ENCODE measurements at regions not wholly inside any gene's neighbourhood (a gene's known extent, or its start where the extent isn't known, plus 50 kb on each side); places are given as distances from the start of the nearest gene placed in this dataset.

DNA sequence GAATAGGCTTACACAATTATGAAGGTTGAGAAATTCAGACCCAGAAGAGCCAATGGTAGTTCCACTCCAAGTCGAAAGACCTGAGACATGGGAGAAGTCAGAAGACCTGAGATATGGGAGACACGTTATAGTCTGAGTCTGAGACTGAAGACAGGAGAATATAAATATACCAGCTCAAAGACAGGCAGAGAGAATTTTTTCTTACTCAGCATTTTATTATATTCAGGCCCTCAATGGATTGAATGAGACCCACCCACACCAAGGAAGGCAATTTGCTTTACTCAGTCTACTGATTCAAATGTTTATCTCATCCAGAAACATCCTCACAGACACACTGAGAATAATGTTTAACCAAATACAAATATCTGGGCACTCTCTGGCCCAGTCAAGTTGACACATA is 693.5 kb downstream of the HDGFL1 start:
- H3K27me3 Mint-ChIP-seq (ENCODE audit: insufficient read depth, unreplicated experiment): no peaks in the 10 kb centered on the region
- peaks cover 6% of the 10 kb centered on the region for H3K36me3 Mint-ChIP-seq (ENCODE audit: insufficient read depth, unreplicated experiment)
- H3K4me1 Mint-ChIP-seq (ENCODE audit: insufficient read depth, unreplicated experiment): no peaks in the 10 kb centered on the region
- TF ChIP-seq, protein P1, sequence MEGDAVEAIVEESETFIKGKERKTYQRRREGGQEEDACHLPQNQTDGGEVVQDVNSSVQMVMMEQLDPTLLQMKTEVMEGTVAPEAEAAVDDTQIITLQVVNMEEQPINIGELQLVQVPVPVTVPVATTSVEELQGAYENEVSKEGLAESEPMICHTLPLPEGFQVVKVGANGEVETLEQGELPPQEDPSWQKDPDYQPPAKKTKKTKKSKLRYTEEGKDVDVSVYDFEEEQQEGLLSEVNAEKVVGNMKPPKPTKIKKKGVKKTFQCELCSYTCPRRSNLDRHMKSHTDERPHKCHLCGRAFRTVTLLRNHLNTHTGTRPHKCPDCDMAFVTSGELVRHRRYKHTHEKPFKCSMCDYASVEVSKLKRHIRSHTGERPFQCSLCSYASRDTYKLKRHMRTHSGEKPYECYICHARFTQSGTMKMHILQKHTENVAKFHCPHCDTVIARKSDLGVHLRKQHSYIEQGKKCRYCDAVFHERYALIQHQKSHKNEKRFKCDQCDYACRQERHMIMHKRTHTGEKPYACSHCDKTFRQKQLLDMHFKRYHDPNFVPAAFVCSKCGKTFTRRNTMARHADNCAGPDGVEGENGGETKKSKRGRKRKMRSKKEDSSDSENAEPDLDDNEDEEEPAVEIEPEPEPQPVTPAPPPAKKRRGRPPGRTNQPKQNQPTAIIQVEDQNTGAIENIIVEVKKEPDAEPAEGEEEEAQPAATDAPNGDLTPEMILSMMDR (IDR thresholded peaks at IDR 0.05; ENCODE audit: unreplicated experiment): no peak
- ChIA-PET POLR2A (no interaction called here), CTCF (no interaction called here)
- peaks cover 17% of the 10 kb centered on the region for H3K9me3 Mint-ChIP-seq (ENCODE audit: unreplicated experiment)
- DNase-seq (ENCODE audit: unreplicated experiment): no peak
- no peak overlapping the region for H3K27ac Mint-ChIP-seq (ENCODE audit: low read depth, unreplicated experiment)
- intact Hi-C loops (cut with micrococcal nuclease): no loop called here
- H3K4me3 Mint-ChIP-seq (ENCODE audit: unreplicated experiment): no peak overlapping the region
- BruUV-seq (replicated peaks): no TSS peak

DNA sequence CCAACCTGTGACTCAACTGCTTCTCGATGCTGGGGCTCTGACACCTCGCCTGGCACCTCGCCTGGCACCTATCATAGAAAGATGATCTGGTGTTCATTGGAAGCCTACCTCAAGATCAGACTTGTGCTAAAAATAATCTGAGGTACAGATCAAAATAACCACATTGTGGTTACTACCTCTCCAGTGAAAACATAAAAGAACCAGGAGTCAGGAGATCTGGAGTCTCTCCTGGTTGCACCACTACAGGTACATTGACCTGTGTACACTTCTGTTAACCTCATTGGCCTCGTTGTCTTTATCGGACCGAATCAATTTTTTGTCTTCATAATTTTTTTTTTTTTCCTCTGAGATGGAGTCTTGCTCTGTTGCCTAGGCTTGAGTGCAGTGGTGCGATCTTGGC is 695.9 kb downstream of the HDGFL1 start:
- DNase-seq (ENCODE audit: unreplicated experiment): no peak
- H3K9me3 Mint-ChIP-seq (ENCODE audit: unreplicated experiment): peaks cover 8% of the 10 kb centered on the region
- ChIA-PET CTCF (no interaction called here), POLR2A (no interaction called here)
- TF ChIP-seq, protein P1 (IDR thresholded peaks at IDR 0.05; ENCODE audit: unreplicated experiment): no peak
- peaks cover 3% of the 10 kb centered on the region for H3K36me3 Mint-ChIP-seq (ENCODE audit: insufficient read depth, unreplicated experiment)
- intact Hi-C loops (cut with micrococcal nuclease): no loop called here
- H3K4me1 Mint-ChIP-seq (ENCODE audit: insufficient read depth, unreplicated experiment): peaks cover 10% of the 10 kb centered on the region
- H3K4me3 Mint-ChIP-seq (ENCODE audit: unreplicated experiment): no peak overlapping the region
- BruUV-seq (replicated peaks): no TSS peak
- H3K27ac Mint-ChIP-seq (ENCODE audit: low read depth, unreplicated experiment): no peak overlapping the region
- no peaks in the 10 kb centered on the region for H3K27me3 Mint-ChIP-seq (ENCODE audit: insufficient read depth, unreplicated experiment)

DNA sequence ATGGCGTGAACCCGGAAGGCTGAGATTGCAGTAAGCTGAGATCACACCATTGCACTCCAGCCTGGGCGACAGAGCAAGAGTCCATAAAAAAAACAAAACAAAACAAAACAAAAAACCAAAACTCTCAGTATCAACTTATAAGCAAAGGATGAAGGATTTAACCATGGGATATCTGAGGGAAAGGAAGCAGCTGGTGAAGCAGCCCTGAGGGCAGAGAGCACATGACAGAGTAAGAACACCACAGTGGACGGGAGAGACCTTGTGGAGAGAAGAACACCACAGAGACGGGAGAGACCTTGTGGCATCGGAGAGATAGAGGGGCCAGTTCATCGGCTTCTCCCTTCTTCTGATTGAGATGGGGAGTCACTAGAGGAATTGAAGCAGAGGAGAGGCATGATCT is 697.2 kb downstream of the HDGFL1 start:
- no peaks in the 10 kb centered on the region for H3K27me3 Mint-ChIP-seq (ENCODE audit: insufficient read depth, unreplicated experiment)
- no TSS peak for BruUV-seq (replicated peaks)
- no peak overlapping the region for H3K27ac Mint-ChIP-seq (ENCODE audit: low read depth, unreplicated experiment)
- no peaks in the 10 kb centered on the region for H3K9me3 Mint-ChIP-seq (ENCODE audit: unreplicated experiment)
- TF ChIP-seq, protein P1 (IDR thresholded peaks at IDR 0.05; ENCODE audit: unreplicated experiment): no peak
- CTCF ChIA-PET: interaction anchor here (0.7 kb wide), 1 partner anchor 21 kb away, joined by 3 read pairs; no protein-coding TSS in a partner anchor
- DNase-seq (ENCODE audit: unreplicated experiment): no peak
- peaks cover 10% of the 10 kb centered on the region for H3K4me1 Mint-ChIP-seq (ENCODE audit: insufficient read depth, unreplicated experiment)
- H3K4me3 Mint-ChIP-seq (ENCODE audit: unreplicated experiment): no peak overlapping the region
- intact Hi-C loops (cut with micrococcal nuclease): no loop called here
- POLR2A ChIA-PET: no interaction called here
- no peaks in the 10 kb centered on the region for H3K36me3 Mint-ChIP-seq (ENCODE audit: insufficient read depth, unreplicated experiment)

DNA sequence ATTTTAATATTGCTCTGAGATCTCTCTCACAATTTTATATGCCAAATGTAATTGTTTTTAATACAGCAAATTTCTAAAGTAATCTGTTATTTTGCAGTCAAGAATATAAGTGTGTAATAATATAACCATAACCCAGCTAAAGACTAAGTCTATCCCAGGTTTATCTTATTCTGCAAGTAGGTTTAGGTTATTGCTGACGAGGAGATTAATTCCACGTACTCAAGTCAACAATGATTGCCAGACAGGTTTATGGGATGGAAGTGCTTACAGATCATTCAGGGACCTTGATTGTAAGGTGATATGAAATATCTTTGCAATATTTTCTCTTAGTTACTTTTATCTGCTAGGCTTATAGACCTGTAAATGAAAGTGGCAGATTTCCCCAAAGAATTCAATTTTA is 698.3 kb downstream of the HDGFL1 start:
- no peak for DNase-seq (ENCODE audit: unreplicated experiment)
- POLR2A ChIA-PET: no interaction called here
- H3K4me3 Mint-ChIP-seq (ENCODE audit: unreplicated experiment): no peak overlapping the region
- CTCF ChIA-PET: no interaction called here
- H3K27ac Mint-ChIP-seq (ENCODE audit: low read depth, unreplicated experiment): no peak overlapping the region
- BruUV-seq (replicated peaks): no TSS peak
- H3K4me1 Mint-ChIP-seq (ENCODE audit: insufficient read depth, unreplicated experiment): peaks cover 10% of the 10 kb centered on the region
- TF ChIP-seq, protein P1 (IDR thresholded peaks at IDR 0.05; ENCODE audit: unreplicated experiment): no peak
- no peaks in the 10 kb centered on the region for H3K9me3 Mint-ChIP-seq (ENCODE audit: unreplicated experiment)
- no peaks in the 10 kb centered on the region for H3K36me3 Mint-ChIP-seq (ENCODE audit: insufficient read depth, unreplicated experiment)
- H3K27me3 Mint-ChIP-seq (ENCODE audit: insufficient read depth, unreplicated experiment): no peaks in the 10 kb centered on the region
- intact Hi-C loops (cut with micrococcal nuclease): no loop called here
